AG04450 (cell line): ENCODE measurements at regions not wholly inside any gene's neighbourhood (a gene's known extent, or its start where the extent isn't known, plus 50 kb on each side); places are given as distances from the start of the nearest gene placed in this dataset.

Experiments used
- CTCF ChIA-PET: fragments of 300-600, 350-600 bp; formaldehyde crosslinking; extraction: SDS; loops from one replicate; lab custom pipeline; 2022; ENCODE audit warnings: antibody characterized with exemption, inconsistent platforms; lab: Charles Lee
- POLR2A ChIA-PET: fragments of 350-600 bp; formaldehyde crosslinking; extraction: SDS; loops from one replicate; lab custom pipeline; 2021; ENCODE audit warnings: antibody characterized with exemption, inconsistent platforms; lab: Yijun Ruan, JAX
- DNase-seq: peaks from one replicate; pipeline ENCODE4 v3.0.0-alpha.2; 2011; ENCODE audit warnings: low read depth, low spot score
- H3K27ac ChIP-seq: one replicate; pipeline ENCODE4 v1.5.1; 2012; ENCODE audit warnings: low read depth, low read length, control low read depth
- H3K27me3 ChIP-seq: one replicate; pipeline ENCODE4 v1.6.0; 2012; ENCODE audit warnings: low read length; ENCODE audit not compliant: control insufficient read depth, insufficient read depth
- H3K4me3 ChIP-seq: 2 replicates; pipeline ENCODE4 v1.5.1; 2011; ENCODE audit warnings: mild to moderate bottlenecking, low read depth, low read length, control low read depth
- H3K9me3 ChIP-seq: 2 replicates; pipeline ENCODE4 v1.5.1; 2012; ENCODE audit warnings: low read length; ENCODE audit not compliant: control insufficient read depth, insufficient read depth
- TF ChIP-seq, protein P1 (sequence below): IDR thresholded peaks from 2 replicates; pipeline ENCODE4 v1.5.1; 2011; ENCODE audit warnings: low read depth, low read length, control low read depth, inconsistent platforms

DNA sequence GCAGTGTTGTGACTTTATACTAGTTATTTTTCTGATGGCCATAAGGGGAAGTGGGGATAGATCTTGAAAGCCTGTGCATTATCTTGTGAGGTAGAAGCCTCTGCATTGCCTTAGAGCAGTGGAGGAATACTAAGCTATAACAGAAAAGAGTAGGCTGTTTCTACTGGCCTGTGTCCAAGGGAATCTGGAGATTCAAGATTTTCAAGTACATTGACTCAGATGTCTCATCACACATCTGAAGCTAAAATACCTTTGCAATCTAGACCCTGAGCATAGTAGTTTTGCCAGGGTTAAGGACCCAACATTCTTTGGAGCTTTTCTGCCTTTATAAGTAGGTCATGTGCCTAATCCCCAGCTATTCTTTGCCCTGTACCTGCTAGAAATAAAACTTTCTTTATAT is 272.3 kb downstream of the TENT5A start:
- H3K4me3 ChIP-seq = no peak overlapping the region
- DNase-seq = no peak
- TF ChIP-seq, protein P1, sequence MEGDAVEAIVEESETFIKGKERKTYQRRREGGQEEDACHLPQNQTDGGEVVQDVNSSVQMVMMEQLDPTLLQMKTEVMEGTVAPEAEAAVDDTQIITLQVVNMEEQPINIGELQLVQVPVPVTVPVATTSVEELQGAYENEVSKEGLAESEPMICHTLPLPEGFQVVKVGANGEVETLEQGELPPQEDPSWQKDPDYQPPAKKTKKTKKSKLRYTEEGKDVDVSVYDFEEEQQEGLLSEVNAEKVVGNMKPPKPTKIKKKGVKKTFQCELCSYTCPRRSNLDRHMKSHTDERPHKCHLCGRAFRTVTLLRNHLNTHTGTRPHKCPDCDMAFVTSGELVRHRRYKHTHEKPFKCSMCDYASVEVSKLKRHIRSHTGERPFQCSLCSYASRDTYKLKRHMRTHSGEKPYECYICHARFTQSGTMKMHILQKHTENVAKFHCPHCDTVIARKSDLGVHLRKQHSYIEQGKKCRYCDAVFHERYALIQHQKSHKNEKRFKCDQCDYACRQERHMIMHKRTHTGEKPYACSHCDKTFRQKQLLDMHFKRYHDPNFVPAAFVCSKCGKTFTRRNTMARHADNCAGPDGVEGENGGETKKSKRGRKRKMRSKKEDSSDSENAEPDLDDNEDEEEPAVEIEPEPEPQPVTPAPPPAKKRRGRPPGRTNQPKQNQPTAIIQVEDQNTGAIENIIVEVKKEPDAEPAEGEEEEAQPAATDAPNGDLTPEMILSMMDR = no peak
- ChIA-PET POLR2A (no interaction called here), CTCF (interaction anchor here (1.2 kb wide), 1 partner anchor 15 kb away, joined by 5 read pairs; no protein-coding TSS in a partner anchor)
- H3K27me3 ChIP-seq = no peaks in the 10 kb centered on the region
- H3K9me3 ChIP-seq = no peaks in the 10 kb centered on the region
- H3K27ac ChIP-seq = no peak overlapping the region

DNA sequence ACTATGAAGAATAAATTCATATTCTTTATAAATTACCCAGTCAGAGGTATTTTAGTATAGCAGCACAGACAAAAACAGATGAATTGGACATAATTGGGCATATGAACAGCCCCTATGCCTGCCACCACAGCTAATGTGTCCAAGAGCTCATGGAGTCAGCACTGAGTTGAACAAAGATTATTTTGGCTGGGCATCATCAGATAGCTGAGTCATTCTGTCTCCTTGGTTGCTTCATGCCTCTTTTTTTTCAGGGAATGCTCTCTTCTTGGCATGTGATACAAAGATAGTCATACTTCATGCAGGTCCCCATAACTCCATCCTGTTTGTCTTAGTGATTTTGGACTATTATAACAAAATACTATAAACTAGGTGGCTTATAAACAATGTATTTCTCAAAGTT is 275.6 kb downstream of the TENT5A start:
- H3K27ac ChIP-seq = no peak overlapping the region
- H3K9me3 ChIP-seq = no peaks in the 10 kb centered on the region
- POLR2A ChIA-PET = interaction anchor here (0.6 kb wide), 1 partner anchor 415 kb away, joined by 4 read pairs; no protein-coding TSS in a partner anchor
- TF ChIP-seq, protein P1 = no peak
- no peak for DNase-seq
- CTCF ChIA-PET = interaction anchor here (2.1 kb wide), 1 partner anchor 12 kb away, joined by 5 read pairs; no protein-coding TSS in a partner anchor
- H3K27me3 ChIP-seq = no peaks in the 10 kb centered on the region
- no peak overlapping the region for H3K4me3 ChIP-seq

DNA sequence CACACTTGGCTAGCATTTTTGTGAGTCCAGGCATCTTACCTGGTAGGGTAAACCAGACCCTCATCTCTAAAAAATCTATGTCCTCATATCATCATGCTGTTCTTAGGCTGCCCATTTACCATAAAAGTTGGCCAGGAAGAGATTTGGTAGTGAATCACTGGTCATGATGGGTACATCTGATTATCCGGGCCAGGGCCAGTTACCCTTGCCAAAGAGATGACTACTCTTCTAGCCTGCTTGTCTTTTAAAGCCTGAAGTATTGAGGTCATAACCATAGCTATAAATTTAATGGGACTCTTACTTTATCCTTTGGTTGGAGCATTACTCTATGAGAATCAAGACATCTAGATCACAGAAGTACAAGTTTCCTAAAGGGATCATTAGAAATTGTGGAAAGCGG is 276.8 kb downstream of the TENT5A start:
- no peaks in the 10 kb centered on the region for H3K27me3 ChIP-seq
- ChIA-PET POLR2A (no interaction called here), CTCF (interaction anchor here (2.1 kb wide), 1 partner anchor 11 kb away, joined by 5 read pairs; no protein-coding TSS in a partner anchor)
- no peak for DNase-seq
- no peaks in the 10 kb centered on the region for H3K9me3 ChIP-seq
- H3K27ac ChIP-seq = no peak overlapping the region
- H3K4me3 ChIP-seq = no peak overlapping the region
- TF ChIP-seq, protein P1 = no peak

DNA sequence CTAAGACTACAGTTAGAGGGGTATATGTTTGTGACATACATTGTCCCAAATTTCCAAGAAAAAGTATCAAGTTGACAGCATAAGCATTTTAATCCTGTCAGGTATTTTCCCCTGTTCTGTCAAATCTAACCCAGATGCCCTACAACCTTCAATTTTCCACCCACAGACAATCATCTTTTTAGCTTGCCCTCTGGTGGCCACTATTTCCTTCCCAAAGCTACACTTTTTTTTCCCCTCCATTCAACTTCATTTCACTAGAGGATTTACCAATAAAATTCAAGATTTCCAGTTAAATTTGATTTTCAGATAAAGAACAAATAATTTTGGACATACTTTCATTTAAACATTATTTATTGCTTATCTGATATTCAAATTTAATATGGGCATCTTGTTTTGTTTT is 286.6 kb downstream of the TENT5A start:
- no peak overlapping the region for H3K27ac ChIP-seq
- TF ChIP-seq, protein P1 = peak; percentile 71
- no peak overlapping the region for H3K4me3 ChIP-seq
- POLR2A ChIA-PET = no interaction called here
- H3K9me3 ChIP-seq = no peaks in the 10 kb centered on the region
- no peaks in the 10 kb centered on the region for H3K27me3 ChIP-seq
- no peak for DNase-seq
- CTCF ChIA-PET = no interaction called here

DNA sequence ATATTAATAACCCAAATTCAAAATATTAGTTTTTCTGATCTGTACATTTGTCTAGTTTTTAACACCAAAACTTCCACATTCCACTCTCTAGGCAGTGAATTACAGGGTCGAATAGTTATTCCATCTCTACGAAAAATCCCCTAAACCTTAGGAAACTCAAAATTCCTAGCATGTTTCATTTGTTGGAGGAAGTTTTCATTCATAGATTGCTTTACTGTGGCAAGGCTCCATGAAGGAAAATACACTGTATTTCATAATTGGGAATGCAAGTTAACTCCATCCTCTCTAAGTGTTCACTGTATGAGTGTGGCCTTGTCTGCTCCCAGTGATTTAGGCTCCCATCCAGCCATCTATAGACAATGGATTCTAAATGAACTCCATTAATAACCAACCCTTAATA is 296.1 kb downstream of the TENT5A start:
- no peak overlapping the region for H3K27ac ChIP-seq
- CTCF ChIA-PET = interaction anchor here (0.6 kb wide), 2 partner anchors 303 to 1032 kb away, joined by 3 read pairs; no protein-coding TSS in a partner anchor
- DNase-seq = no peak

More for the DNA sequence above, 296.1 kb downstream of the TENT5A start:
- TF ChIP-seq, protein P1 = no peak
- POLR2A ChIA-PET = no interaction called here
- Histone ChIP-seq H3K4me3 (no peak overlapping the region), H3K9me3 (no peaks in the 10 kb centered on the region), H3K27me3 (no peaks in the 10 kb centered on the region)
